Caco-2 (cell line): ENCODE measurements at regions not wholly inside any gene's neighbourhood (a gene's known extent, or its start where the extent isn't known, plus 50 kb on each side); places are given as distances from the start of the nearest gene placed in this dataset.
A peak's percentile ranks its signal among the peaks of the same experiment; 100 is the strongest.

Source experiments
- BruUV-seq: library from RNA; stranded (reverse); fragments of 400-500 nt; replicated peaks from 2 replicates; lab custom pipeline; 2021; lab: Mats Ljungman, UMichigan
- CTCF ChIA-PET: fragments of 300-600 bp; sonication (Branson Sonifier 250); formaldehyde crosslinking; loops from one replicate; lab custom pipeline; 2022; ENCODE audit warnings: antibody characterized with exemption; lab: Charles Lee
- POLR2A ChIA-PET: fragments of 300-600 bp; sonication (Branson Sonifier 250); formaldehyde crosslinking; loops from one replicate; lab custom pipeline; 2022; ENCODE audit warnings: antibody characterized with exemption; lab: Charles Lee
- DNase-seq, 2 experiments: peaks; one replicate each; pipeline versions ENCODE4 v3.0.0 to v3.0.0-alpha.2; 2020 to 2022
- H3K27me3 ChIP-seq: replicated peaks from 2 replicates; pipeline ENCODE4 v1.6.0; 2011; ENCODE audit warnings: low read length; ENCODE audit not compliant: control insufficient read depth, insufficient read depth
- H3K36me3 ChIP-seq: 2 replicates; pipeline ENCODE4 v1.5.1; 2011; ENCODE audit warnings: low read length; ENCODE audit not compliant: control insufficient read depth, insufficient read depth
- H3K4me1 ChIP-seq: fragments of 250-450 bp; sonication (Bioruptor Pico); 2 replicates; pipeline ENCODE4 v1.5.1; 2020; ENCODE audit warnings: mild to moderate bottlenecking
- H3K4me3 ChIP-seq: 2 replicates; pipeline ENCODE4 v1.5.1; 2011; ENCODE audit warnings: low read depth, mild to moderate bottlenecking, control low read depth, low read length
- H3K9me3 ChIP-seq: fragments of 250-450 bp; sonication (Bioruptor Pico); 2 replicates; pipeline ENCODE4 v1.5.1; 2020; ENCODE audit warnings: mild to moderate bottlenecking, moderate library complexity
- H3K27ac Mint-ChIP-seq: one replicate; pipeline ENCODE4 v1.8.0; 2022; ENCODE audit warnings: mixed read lengths; ENCODE audit not compliant: unreplicated experiment
- H3K27me3 Mint-ChIP-seq: one replicate; pipeline ENCODE4 v1.8.0; 2022; ENCODE audit warnings: mixed read lengths; ENCODE audit not compliant: insufficient read depth, unreplicated experiment
- H3K36me3 Mint-ChIP-seq: one replicate; pipeline ENCODE4 v1.8.0; 2022; ENCODE audit warnings: mild to moderate bottlenecking, mixed read lengths; ENCODE audit not compliant: insufficient read depth, unreplicated experiment
- H3K4me1 Mint-ChIP-seq: one replicate; pipeline ENCODE4 v1.8.0; 2022; ENCODE audit warnings: low read depth, mixed read lengths; ENCODE audit not compliant: unreplicated experiment
- H3K4me3 Mint-ChIP-seq: one replicate; pipeline ENCODE4 v1.8.0; 2022; ENCODE audit warnings: mild to moderate bottlenecking, moderate library complexity, mixed read lengths; ENCODE audit not compliant: unreplicated experiment
- H3K9me3 Mint-ChIP-seq: one replicate; pipeline ENCODE4 v1.8.0; 2022; ENCODE audit warnings: mixed read lengths; ENCODE audit not compliant: unreplicated experiment
- CTCF ChIP-seq, 2 experiments: fragments of 200-600 bp in 1 of 2; IDR thresholded peaks; 1 replicate in 1 of 2; 2 replicates in 1 of 2; pipeline versions ENCODE4 v1.5.1 to v1.8.0; 2011 to 2022; ENCODE audit warnings: antibody characterized with exemption in 1 of 2, control low read depth in 1 of 2, inconsistent platforms in 1 of 2, low read depth in 1 of 2, low read length in 1 of 2, mild to moderate bottlenecking in 1 of 2, moderate library complexity in 1 of 2; ENCODE audit not compliant: insufficient read depth in 1 of 2, severe bottlenecking in 1 of 2, unreplicated experiment in 1 of 2
- intact Hi-C: fragments of 100-400 bp; cut with micrococcal nuclease; formaldehyde crosslinking; loops from one replicate; pipeline ENCODE4 v1.10.0; 2022; ENCODE audit not compliant: unreplicated experiment

GRCh38 chr2:126307740-126308139, 348.2 kb upstream of the GYPC start:
- Mint-ChIP-seq H3K27ac (peak overlapping the region; percentile 79), H3K9me3 (no peaks in the 10 kb centered on the region), H3K36me3 (peaks cover 9% of the 10 kb centered on the region), H3K27me3 (no peaks in the 10 kb centered on the region), H3K4me3 (peak overlapping the region; percentile 84), H3K4me1 (peaks cover 5% of the 10 kb centered on the region)
- Histone ChIP-seq H3K4me3 (peak overlapping the region; percentile 43), H3K9me3 (no peaks in the 10 kb centered on the region), H3K36me3 (no peaks in the 10 kb centered on the region), H3K4me1 (0 out of 2 replicates have a peak, but pooled peaks cover 4% of the 10 kb centered on the region), H3K27me3 (no peaks in the 10 kb centered on the region)
- no peak for TF ChIP-seq CTCF (IDR thresholded peaks at IDR 0.05; ENCODE audit: insufficient read depth in 1 of 2, low read depth in 1 of 2, low read length in 1 of 2, severe bottlenecking in 1 of 2, unreplicated experiment in 1 of 2)
- intact Hi-C loops: loop anchor here (1.0 to 10.0 kb wide), 3 partner anchors 9 to 562 kb away; no protein-coding TSS in a partner anchor
- CTCF ChIA-PET: no interaction called here
- BruUV-seq: no TSS peak
- peak in 1 of 2 experiments; percentile 5 for DNase-seq
- POLR2A ChIA-PET: interaction anchor here (0.9 kb wide), 1 partner anchor 9 kb away, joined by 3 read pairs; no protein-coding TSS in a partner anchor

GRCh38 chr2:126309185-126309584, 346.8 kb upstream of the GYPC start:
- Histone ChIP-seq H3K27me3 (no peaks in the 10 kb centered on the region), H3K9me3 (no peaks in the 10 kb centered on the region), H3K4me1 (0 out of 2 replicates have a peak, but pooled peaks cover 4% of the 10 kb centered on the region), H3K4me3 (peak overlapping the region; percentile 43), H3K36me3 (no peaks in the 10 kb centered on the region)
- peak overlapping the region; percentile 84 for H3K4me3 Mint-ChIP-seq
- no TSS peak for BruUV-seq
- H3K4me1 Mint-ChIP-seq: peaks cover 5% of the 10 kb centered on the region
- ChIA-PET CTCF (no interaction called here), POLR2A (interaction anchor here (0.9 kb wide), 1 partner anchor 134 kb away, joined by 6 read pairs; no protein-coding TSS in a partner anchor)
- intact Hi-C loops: loop anchor here (10.0 kb wide), 1 partner anchor 284 kb away; no protein-coding TSS in a partner anchor
- no peak for DNase-seq
- no peaks in the 10 kb centered on the region for H3K9me3 Mint-ChIP-seq
- no peaks in the 10 kb centered on the region for H3K27me3 Mint-ChIP-seq
- H3K36me3 Mint-ChIP-seq: peaks cover 9% of the 10 kb centered on the region
- peak overlapping the region; percentile 79 for H3K27ac Mint-ChIP-seq
- no peak for TF ChIP-seq CTCF (IDR thresholded peaks at IDR 0.05; ENCODE audit: insufficient read depth in 1 of 2, low read depth in 1 of 2, low read length in 1 of 2, severe bottlenecking in 1 of 2, unreplicated experiment in 1 of 2)

- CTCF ChIA-PET: no interaction called here
- Mint-ChIP-seq H3K27ac (no peak overlapping the region), H3K4me3 (no peak overlapping the region), H3K27me3 (no peaks in the 10 kb centered on the region), H3K4me1 (peaks cover 6% of the 10 kb centered on the region), H3K9me3 (no peaks in the 10 kb centered on the region), H3K36me3 (peaks cover 9% of the 10 kb centered on the region)
- H3K4me1 ChIP-seq: 0 out of 2 replicates have a peak, but pooled peaks cover 4% of the 10 kb centered on the region
- no peak for DNase-seq
- no peak for TF ChIP-seq CTCF (IDR thresholded peaks at IDR 0.05; ENCODE audit: insufficient read depth in 1 of 2, low read depth in 1 of 2, low read length in 1 of 2, severe bottlenecking in 1 of 2, unreplicated experiment in 1 of 2)
- H3K36me3 ChIP-seq: no peaks in the 10 kb centered on the region
- H3K4me3 ChIP-seq: no peak overlapping the region
- no peaks in the 10 kb centered on the region for H3K9me3 ChIP-seq
- intact Hi-C loops: no loop called here
- no TSS peak for BruUV-seq
- H3K27me3 ChIP-seq: no peaks in the 10 kb centered on the region
- POLR2A ChIA-PET: no interaction called here
Observed at GRCh38 chr2:126312579-126312978, 343.4 kb upstream of the GYPC start.
